BJ (cell line): ENCODE measurements at regions not wholly inside any gene's neighbourhood (a gene's known extent, or its start where the extent isn't known, plus 50 kb on each side); places are given as distances from the start of the nearest gene placed in this dataset.
A peak's percentile ranks its signal among the peaks of the same experiment; 100 is the strongest.

Experiments
- CTCF ChIA-PET: fragments of 350-600 bp; formaldehyde crosslinking; extraction: SDS; loops from one replicate; lab custom pipeline; 2021; ENCODE audit warnings: antibody characterized with exemption, inconsistent platforms; lab: Yijun Ruan, JAX
- POLR2A ChIA-PET: fragments of 300-600 bp; sonication (Branson Sonifier 250); formaldehyde crosslinking; extraction: SDS; loops from one replicate; lab custom pipeline; 2021; ENCODE audit warnings: antibody characterized with exemption; lab: Charles Lee
- DNase-seq: peaks from one replicate; pipeline ENCODE4 v3.0.0-alpha.2; 2011; ENCODE audit warnings: low read depth
- H3K27me3 ChIP-seq: 2 replicates; pipeline ENCODE4 v1.6.0; 2011; ENCODE audit warnings: low read length; ENCODE audit not compliant: control insufficient read depth, insufficient read depth
- H3K36me3 ChIP-seq: 2 replicates; pipeline ENCODE4 v1.5.1; 2011; ENCODE audit warnings: low read length; ENCODE audit not compliant: control insufficient read depth, insufficient read depth
- H3K4me3 ChIP-seq: 2 replicates; pipeline ENCODE4 v1.5.1; 2011; ENCODE audit warnings: low read depth, mild to moderate bottlenecking, control low read depth, low read length
- CTCF ChIP-seq: IDR thresholded peaks from 2 replicates; pipeline ENCODE4 v1.5.1; 2011; ENCODE audit warnings: low read depth, mild to moderate bottlenecking, control low read depth, inconsistent platforms, low read length, moderate library complexity; ENCODE audit not compliant: insufficient read depth

GRCh38 chr5:72604111-72604797 is 97.0 kb upstream of the ZNF366 start:
- no peak for DNase-seq
- TF ChIP-seq CTCF = no peak
- CTCF ChIA-PET = interaction anchor here (1.9 kb wide), 1 partner anchor 215 kb away, joined by 6 read pairs; no protein-coding TSS in a partner anchor
- Histone ChIP-seq H3K27me3 (no peaks in the 10 kb centered on the region), H3K4me3 (no peak overlapping the region), H3K36me3 (no peaks in the 10 kb centered on the region)
- POLR2A ChIA-PET = no interaction called here

- no peak for TF ChIP-seq CTCF
- DNase-seq = no peak
- CTCF ChIA-PET = interaction anchor here (0.6 to 2.1 kb wide), 5 partner anchors 17 to 237 kb away, joined by 3 to 6 read pairs (median 4); no protein-coding TSS in a partner anchor
- H3K4me3 ChIP-seq = no peak overlapping the region
- no peaks in the 10 kb centered on the region for H3K36me3 ChIP-seq
- POLR2A ChIA-PET = no interaction called here
- no peaks in the 10 kb centered on the region for H3K27me3 ChIP-seq
These were observed 95.8 kb upstream of the ZNF366 start for GRCh38 chr5:72602696-72603685.

GRCh38 chr5:72601861-72602260 is 94.7 kb upstream of the ZNF366 start:
- no peaks in the 10 kb centered on the region for H3K36me3 ChIP-seq
- ChIA-PET POLR2A (no interaction called here), CTCF (interaction anchor here (2.1 to 4.9 kb wide), 2 partner anchors 9 to 21 kb away, joined by 4 to 24 read pairs; no protein-coding TSS in a partner anchor)
- no peaks in the 10 kb centered on the region for H3K27me3 ChIP-seq
- no peak for DNase-seq
- no peak overlapping the region for H3K4me3 ChIP-seq
- no peak for TF ChIP-seq CTCF

GRCh38 chr5:72600391-72600981 is 93.3 kb upstream of the ZNF366 start:
- no peak overlapping the region for H3K4me3 ChIP-seq
- ChIA-PET POLR2A (no interaction called here), CTCF (interaction anchor here (4.9 kb wide), 1 partner anchor 11 kb away, joined by 24 read pairs; no protein-coding TSS in a partner anchor)

More at GRCh38 chr5:72600391-72600981, 93.3 kb upstream of the ZNF366 start:
- DNase-seq = peak; percentile 95
- Histone ChIP-seq H3K36me3 (no peaks in the 10 kb centered on the region), H3K27me3 (no peaks in the 10 kb centered on the region)
- TF ChIP-seq CTCF = no peak
